GM12878 (cell line): ENCODE measurements at regions not wholly inside any gene's neighbourhood (a gene's known extent, or its start where the extent isn't known, plus 50 kb on each side); places are given as distances from the start of the nearest gene placed in this dataset.
A peak's percentile ranks its signal among the peaks of the same experiment; 100 is the strongest.

ENCODE experiments used
- ATAC-seq: fragments of 200-7000 bp; cut with Tn5 transposase; 3 replicates; pipeline ENCODE4 v1.9.1; 2020; ENCODE audit warnings: mild to moderate bottlenecking, moderate library complexity
- BruUV-seq: library from RNA; stranded (reverse); fragments of 400-500 nt; replicated peaks from 2 replicates; lab custom pipeline; 2021; lab: Mats Ljungman, UMichigan
- CTCF ChIA-PET: fragments of 300-600 bp; sonication (Branson Sonifier 250); formaldehyde crosslinking; extraction: SDS; loops from one replicate; lab custom pipeline; 2021; ENCODE audit warnings: inconsistent platforms; lab: Yijun Ruan, JAX
- POLR2A ChIA-PET: fragments of 350-600 bp; formaldehyde crosslinking; extraction: SDS; loops from one replicate; lab custom pipeline; 2021; ENCODE audit warnings: inconsistent platforms; lab: Charles Lee
- RAD21 ChIA-PET: fragments of 300-600 bp; sonication (Branson Sonifier 250); formaldehyde crosslinking; loops from one replicate; lab custom pipeline; 2023; ENCODE audit warnings: antibody characterized with exemption; ENCODE audit not compliant: unreplicated experiment; lab: Charles Lee
- SMC1A ChIA-PET: fragments of 300-600 bp; sonication (Branson Sonifier 250); formaldehyde crosslinking; loops from one replicate; lab custom pipeline; 2023; ENCODE audit not compliant: unreplicated experiment, uncharacterized antibody; lab: Charles Lee
- DNase-seq: peaks from one replicate; pipeline ENCODE4 v3.0.0-alpha.2; 2011; ENCODE audit warnings: low read depth, low spot score
- FAIRE-seq: peaks from 3 replicates; lab custom pipeline; 2011; peaks lifted over from hg19 to GRCh38; lab: Jason Lieb, UNC
- H2AFZ ChIP-seq: 2 replicates; pipeline ENCODE4 v1.6.0; 2011; ENCODE audit warnings: low read depth, low read length, control low read depth; ENCODE audit not compliant: control insufficient read depth
- H3K27ac ChIP-seq: 2 replicates; pipeline ENCODE4 v1.5.1; 2011; ENCODE audit warnings: control low read depth; ENCODE audit not compliant: control insufficient read depth, insufficient read depth
- H3K27me3 ChIP-seq, 2 experiments: replicated peaks in 1 of 2; 2 replicates each; pipeline versions ENCODE4 v1.6.0 to v1.6.1; 2011; ENCODE audit warnings: low read length in 1 of 2; ENCODE audit not compliant: control insufficient read depth in 2 of 2, insufficient read depth in 2 of 2
- H3K36me3 ChIP-seq, 2 experiments: 2 replicates each; pipeline ENCODE4 v1.5.1; 2011; ENCODE audit warnings: low read length in 1 of 2; ENCODE audit not compliant: control insufficient read depth in 2 of 2, insufficient read depth in 2 of 2
- H3K4me1 ChIP-seq: 2 replicates; pipeline ENCODE4 v1.6.1; 2011; ENCODE audit warnings: mild to moderate bottlenecking, low read length, moderate library complexity, mixed read lengths; ENCODE audit not compliant: control insufficient read depth, insufficient read depth
- H3K4me2 ChIP-seq: 2 replicates; pipeline ENCODE4 v1.6.0; 2011; ENCODE audit warnings: control low read depth; ENCODE audit not compliant: control insufficient read depth, insufficient read depth
- H3K4me3 ChIP-seq: fragments of 200-600 bp; sonication (generic); 2 replicates; pipeline ENCODE4 v1.5.1; 2016
- H3K79me2 ChIP-seq: 2 replicates; pipeline ENCODE4 v1.6.0; 2011; ENCODE audit warnings: low read length; ENCODE audit not compliant: control insufficient read depth, insufficient read depth
- H3K9ac ChIP-seq: 2 replicates; pipeline ENCODE4 v1.8.0; 2011; ENCODE audit warnings: low read length, control low read depth, mixed read lengths; ENCODE audit not compliant: control insufficient read depth, insufficient read depth
- H3K9me3 ChIP-seq: replicated peaks from 3 replicates; pipeline ENCODE4 v1.5.1; 2011; ENCODE audit warnings: mild to moderate bottlenecking, low read length; ENCODE audit not compliant: control insufficient read depth, insufficient read depth
- H4K20me1 ChIP-seq: 2 replicates; pipeline ENCODE4 v1.6.0; 2011; ENCODE audit not compliant: control insufficient read depth, insufficient read depth
- ATF7 ChIP-seq: fragments of 450-650 bp; IDR thresholded peaks from 2 replicates; pipeline ENCODE4 v1.6.1; 2016; ENCODE audit warnings: low read depth, mild to moderate bottlenecking
- CBFB ChIP-seq: IDR thresholded peaks from 2 replicates; pipeline ENCODE4 v1.6.1; 2016; ENCODE audit warnings: antibody characterized with exemption, low read depth
- KAT2A ChIP-seq: conservative IDR thresholded peaks from 2 replicates; pipeline ENCODE4 v1.6.1; 2011; ENCODE audit warnings: low read depth, low read length; ENCODE audit not compliant: control insufficient read depth
- WRNIP1 ChIP-seq: IDR thresholded peaks from 2 replicates; pipeline ENCODE4 v1.6.1; 2011; ENCODE audit warnings: low read depth, low read length, improper control_type of control experiment, borderline replicate concordance
- WGBS: methylation state at CpG from one replicate; pipeline ENCODE4 v1.1.6; 2016; ENCODE audit warnings: low lambda C conversion rate; ENCODE audit not compliant: insufficient replicate concordance, insufficient coverage; ENCODE audit errors: missing lambda C conversion rate; 5-methylcytosine and 5-hydroxymethylcytosine counted together
- in situ Hi-C: fragments of 300-500 bp; cut with MboI; formaldehyde crosslinking; loops from 9 replicates; pipeline ENCODE4 v1.14.3; 2018; ENCODE audit warnings: mixed read lengths
- intact Hi-C: fragments of 100-400 bp; cut with micrococcal nuclease; formaldehyde crosslinking; loops from one replicate; pipeline ENCODE4 v1.14.2; 2022; ENCODE audit not compliant: unreplicated experiment
- TF ChIP-seq, protein P1 (sequence below): IDR thresholded peaks from 2 replicates; pipeline ENCODE4 v1.6.1; 2012; ENCODE audit warnings: improper control_type of control experiment, low read depth, low read length; ENCODE audit not compliant: insufficient replicate concordance
- TF ChIP-seq, protein P2 (sequence below): IDR thresholded peaks from 2 replicates; pipeline ENCODE4 v1.6.1; 2011; ENCODE audit warnings: mild to moderate bottlenecking, low read depth, low read length, moderate library complexity; ENCODE audit not compliant: insufficient replicate concordance
- TF ChIP-seq, protein P3 (sequence below): IDR thresholded peaks from 2 replicates; pipeline ENCODE4 v1.6.1; 2011; ENCODE audit warnings: borderline replicate concordance, low read depth, mild to moderate bottlenecking, moderate library complexity, low read length; ENCODE audit not compliant: insufficient read depth, poor library complexity, severe bottlenecking

DNA sequence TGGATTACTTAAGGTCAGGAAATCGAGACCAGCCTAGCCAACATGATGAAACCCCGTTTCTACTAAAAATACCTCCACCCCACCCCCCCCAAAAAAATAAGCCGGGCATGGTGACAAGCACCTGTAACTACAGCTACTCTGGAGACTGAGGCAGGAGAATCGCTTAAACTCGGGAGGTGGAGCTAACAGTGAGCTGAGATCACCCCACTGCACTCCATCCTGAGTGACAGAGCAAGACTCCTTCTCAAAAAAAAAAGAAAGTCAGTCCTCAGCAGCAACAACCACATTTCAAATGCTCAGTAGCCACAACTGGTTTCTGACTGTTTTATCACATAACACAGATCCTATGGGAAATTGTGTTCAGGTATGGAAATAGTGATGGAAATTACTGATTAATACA, 135.3 kb downstream of the HFE start (continued):
- TF ChIP-seq, protein P1, sequence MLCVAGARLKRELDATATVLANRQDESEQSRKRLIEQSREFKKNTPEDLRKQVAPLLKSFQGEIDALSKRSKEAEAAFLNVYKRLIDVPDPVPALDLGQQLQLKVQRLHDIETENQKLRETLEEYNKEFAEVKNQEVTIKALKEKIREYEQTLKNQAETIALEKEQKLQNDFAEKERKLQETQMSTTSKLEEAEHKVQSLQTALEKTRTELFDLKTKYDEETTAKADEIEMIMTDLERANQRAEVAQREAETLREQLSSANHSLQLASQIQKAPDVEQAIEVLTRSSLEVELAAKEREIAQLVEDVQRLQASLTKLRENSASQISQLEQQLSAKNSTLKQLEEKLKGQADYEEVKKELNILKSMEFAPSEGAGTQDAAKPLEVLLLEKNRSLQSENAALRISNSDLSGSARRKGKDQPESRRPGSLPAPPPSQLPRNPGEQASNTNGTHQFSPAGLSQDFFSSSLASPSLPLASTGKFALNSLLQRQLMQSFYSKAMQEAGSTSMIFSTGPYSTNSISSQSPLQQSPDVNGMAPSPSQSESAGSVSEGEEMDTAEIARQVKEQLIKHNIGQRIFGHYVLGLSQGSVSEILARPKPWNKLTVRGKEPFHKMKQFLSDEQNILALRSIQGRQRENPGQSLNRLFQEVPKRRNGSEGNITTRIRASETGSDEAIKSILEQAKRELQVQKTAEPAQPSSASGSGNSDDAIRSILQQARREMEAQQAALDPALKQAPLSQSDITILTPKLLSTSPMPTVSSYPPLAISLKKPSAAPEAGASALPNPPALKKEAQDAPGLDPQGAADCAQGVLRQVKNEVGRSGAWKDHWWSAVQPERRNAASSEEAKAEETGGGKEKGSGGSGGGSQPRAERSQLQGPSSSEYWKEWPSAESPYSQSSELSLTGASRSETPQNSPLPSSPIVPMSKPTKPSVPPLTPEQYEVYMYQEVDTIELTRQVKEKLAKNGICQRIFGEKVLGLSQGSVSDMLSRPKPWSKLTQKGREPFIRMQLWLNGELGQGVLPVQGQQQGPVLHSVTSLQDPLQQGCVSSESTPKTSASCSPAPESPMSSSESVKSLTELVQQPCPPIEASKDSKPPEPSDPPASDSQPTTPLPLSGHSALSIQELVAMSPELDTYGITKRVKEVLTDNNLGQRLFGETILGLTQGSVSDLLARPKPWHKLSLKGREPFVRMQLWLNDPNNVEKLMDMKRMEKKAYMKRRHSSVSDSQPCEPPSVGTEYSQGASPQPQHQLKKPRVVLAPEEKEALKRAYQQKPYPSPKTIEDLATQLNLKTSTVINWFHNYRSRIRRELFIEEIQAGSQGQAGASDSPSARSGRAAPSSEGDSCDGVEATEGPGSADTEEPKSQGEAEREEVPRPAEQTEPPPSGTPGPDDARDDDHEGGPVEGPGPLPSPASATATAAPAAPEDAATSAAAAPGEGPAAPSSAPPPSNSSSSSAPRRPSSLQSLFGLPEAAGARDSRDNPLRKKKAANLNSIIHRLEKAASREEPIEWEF = no peak
- TF ChIP-seq KAT2A = no peak
- TF ChIP-seq CBFB = no peak
- TF ChIP-seq WRNIP1 = no peak
- TF ChIP-seq, protein P2, sequence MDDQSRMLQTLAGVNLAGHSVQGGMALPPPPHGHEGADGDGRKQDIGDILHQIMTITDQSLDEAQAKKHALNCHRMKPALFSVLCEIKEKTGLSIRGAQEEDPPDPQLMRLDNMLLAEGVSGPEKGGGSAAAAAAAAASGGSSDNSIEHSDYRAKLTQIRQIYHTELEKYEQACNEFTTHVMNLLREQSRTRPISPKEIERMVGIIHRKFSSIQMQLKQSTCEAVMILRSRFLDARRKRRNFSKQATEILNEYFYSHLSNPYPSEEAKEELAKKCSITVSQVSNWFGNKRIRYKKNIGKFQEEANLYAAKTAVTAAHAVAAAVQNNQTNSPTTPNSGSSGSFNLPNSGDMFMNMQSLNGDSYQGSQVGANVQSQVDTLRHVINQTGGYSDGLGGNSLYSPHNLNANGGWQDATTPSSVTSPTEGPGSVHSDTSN = peak; percentile 76

DNA sequence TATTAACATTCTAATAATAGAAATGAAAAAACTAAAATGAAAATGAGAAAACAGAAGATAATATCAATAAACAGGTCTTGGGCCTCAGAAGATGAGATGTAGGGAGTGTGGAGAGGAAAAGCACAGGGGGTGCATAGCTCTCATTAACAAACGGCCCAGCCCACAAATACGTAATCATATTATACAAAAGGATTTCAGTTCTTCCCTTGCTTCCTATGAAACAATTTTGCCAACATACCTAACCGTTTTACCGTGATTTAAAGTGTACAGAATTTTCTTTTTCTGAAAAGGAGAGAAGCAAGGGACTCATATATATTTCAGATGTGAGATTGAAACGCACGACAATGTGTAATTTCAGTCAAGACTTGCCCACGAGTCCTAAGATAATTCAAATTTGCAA, 136.0 kb downstream of the HFE start:
- Histone ChIP-seq H3K79me2 (peaks cover 7% of the 10 kb centered on the region), H2AFZ (peak overlapping the region; percentile 90), H3K4me2 (peak overlapping the region; percentile 56), H3K9me3 (peaks cover 8% of the 10 kb centered on the region; the same call in 2 of the 3 replicates), H3K4me1 (peaks cover 22% of the 10 kb centered on the region), H3K27me3 (no peaks in the 10 kb centered on the region), H4K20me1 (no peaks in the 10 kb centered on the region), H3K4me3 (peak overlapping the region; percentile 79), H3K36me3 (no peaks in the 10 kb centered on the region), H3K9ac (peak overlapping the region; percentile 81), H3K27ac (peak overlapping the region; percentile 96)
- intact Hi-C loops = no loop called here
- ATAC-seq = peak; percentile 55
- BruUV-seq = no TSS peak
- ChIA-PET POLR2A (interaction anchor here (0.7 to 3.8 kb wide), 9 partner anchors 11 to 310 kb away, joined by 4 to 28 read pairs (median 8); a partner anchor contains a TSS), RAD21 (interaction anchor here (0.8 to 2.4 kb wide), 7 partner anchors 10 to 346 kb away, joined by 3 to 14 read pairs (median 4); a partner anchor contains a TSS), SMC1A (interaction anchor here (0.7 to 3.0 kb wide), 11 partner anchors 9 to 346 kb away, joined by 3 to 18 read pairs (median 4); partner anchors contain the start of gene BTN2A2), CTCF (interaction anchor here (0.9 to 1.9 kb wide), 7 partner anchors 10 to 49 kb away, joined by 3 to 7 read pairs (median 4); a partner anchor contains a TSS)
- TF ChIP-seq, protein P3, sequence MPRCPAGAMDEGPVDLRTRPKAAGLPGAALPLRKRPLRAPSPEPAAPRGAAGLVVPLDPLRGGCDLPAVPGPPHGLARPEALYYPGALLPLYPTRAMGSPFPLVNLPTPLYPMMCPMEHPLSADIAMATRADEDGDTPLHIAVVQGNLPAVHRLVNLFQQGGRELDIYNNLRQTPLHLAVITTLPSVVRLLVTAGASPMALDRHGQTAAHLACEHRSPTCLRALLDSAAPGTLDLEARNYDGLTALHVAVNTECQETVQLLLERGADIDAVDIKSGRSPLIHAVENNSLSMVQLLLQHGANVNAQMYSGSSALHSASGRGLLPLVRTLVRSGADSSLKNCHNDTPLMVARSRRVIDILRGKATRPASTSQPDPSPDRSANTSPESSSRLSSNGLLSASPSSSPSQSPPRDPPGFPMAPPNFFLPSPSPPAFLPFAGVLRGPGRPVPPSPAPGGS = no peak
- TF ChIP-seq ATF7 = peak; percentile 11; the same call in 1 of the 2 replicates
- no peak for DNase-seq
- no peak for FAIRE-seq
- in situ Hi-C loops = no loop called here
- 3% methylated on average over 7 of the region's 7 CpGs for WGBS
